PC-3 (cell line): ENCODE measurements at regions not wholly inside any gene's neighbourhood (a gene's known extent, or its start where the extent isn't known, plus 50 kb on each side); places are given as distances from the start of the nearest gene placed in this dataset.

ENCODE experiments used
- ATAC-seq: fragments of 200-7000 bp; cut with Tn5 transposase; 2 replicates; pipeline ENCODE4 v1.9.1; 2020; ENCODE audit warnings: mild to moderate bottlenecking, moderate library complexity
- BruUV-seq: library from RNA; stranded (reverse); fragments of 400-500 nt; replicated peaks from 2 replicates; lab custom pipeline; 2021; lab: Mats Ljungman, UMichigan
- CTCF ChIA-PET: fragments of 300-600 bp; sonication (Branson Sonifier 250); formaldehyde crosslinking; loops from one replicate; lab custom pipeline; 2022; ENCODE audit warnings: antibody characterized with exemption; lab: Charles Lee
- POLR2A ChIA-PET: fragments of 300-600 bp; sonication (Branson Sonifier 250); formaldehyde crosslinking; loops from one replicate; lab custom pipeline; 2022; ENCODE audit warnings: antibody characterized with exemption; ENCODE audit not compliant: unreplicated experiment; lab: Charles Lee
- DNase-seq: peaks from one replicate; pipeline ENCODE4 v3.0.0-alpha.2; 2015
- H2AFZ ChIP-seq: fragments of 300-600 bp; sonication (generic); 2 replicates; pipeline ENCODE4 v1.6.0; 2016; ENCODE audit warnings: antibody characterized with exemption, low read length
- H3F3A ChIP-seq: fragments of 300-600 bp; sonication (generic); one replicate; pipeline ENCODE4 v1.6.0; 2017; ENCODE audit warnings: antibody characterized with exemption, low read length, control low read depth, mild to moderate bottlenecking; ENCODE audit not compliant: unreplicated experiment
- H3K27ac ChIP-seq: fragments of 300-600 bp; sonication (generic); 2 replicates; pipeline ENCODE4 v1.5.1; 2016; ENCODE audit warnings: mild to moderate bottlenecking, low read length
- H3K27me3 ChIP-seq: fragments of 300-600 bp; sonication (generic); 2 replicates; pipeline ENCODE4 v1.6.1; 2016; ENCODE audit warnings: low read length, mixed read lengths
- H3K36me3 ChIP-seq: fragments of 300-600 bp; sonication (generic); 2 replicates; pipeline ENCODE4 v1.6.1; 2016; ENCODE audit warnings: low read depth, mixed run types, low read length, mixed read lengths
- H3K4me1 ChIP-seq: fragments of 300-600 bp; sonication (generic); 2 replicates; pipeline ENCODE4 v1.5.1; 2016; ENCODE audit warnings: low read length; ENCODE audit not compliant: insufficient read depth
- H3K4me2 ChIP-seq: fragments of 300-600 bp; sonication (generic); 2 replicates; pipeline ENCODE4 v1.6.0; 2016; ENCODE audit warnings: low read length
- H3K4me3 ChIP-seq: fragments of 300-600 bp; sonication (generic); 2 replicates; pipeline ENCODE4 v1.5.1; 2016; ENCODE audit warnings: mild to moderate bottlenecking, low read length, mixed read lengths
- H3K79me2 ChIP-seq: fragments of 300-600 bp; sonication (generic); 2 replicates; pipeline ENCODE4 v1.6.1; 2017; ENCODE audit warnings: low read length, mixed read lengths
- H3K9ac ChIP-seq: fragments of 300-600 bp; sonication (generic); 2 replicates; pipeline ENCODE4 v1.6.0; 2016; ENCODE audit warnings: mild to moderate bottlenecking, low read length
- H3K9me2 ChIP-seq: fragments of 300-600 bp; sonication (generic); replicated peaks from 2 replicates; pipeline ENCODE4 v1.6.1; 2016; ENCODE audit warnings: mixed run types, low read length, mixed read lengths
- H3K9me3 ChIP-seq: fragments of 300-600 bp; sonication (generic); 2 replicates; pipeline ENCODE4 v1.6.1; 2016; ENCODE audit warnings: low read length, mixed read lengths
- H4K20me1 ChIP-seq: fragments of 300-600 bp; sonication (generic); 2 replicates; pipeline ENCODE4 v1.6.1; 2016; ENCODE audit warnings: low read length, mixed read lengths
- CTCF ChIP-seq: fragments of 300-600 bp; sonication (generic); conservative IDR thresholded peaks from 2 replicates; pipeline ENCODE4 v1.5.1; 2017; ENCODE audit warnings: antibody characterized with exemption, low read depth, mild to moderate bottlenecking, low read length
- EZH2 ChIP-seq: fragments of 300-600 bp; sonication (generic); IDR thresholded peaks from one replicate; pipeline ENCODE4 v1.6.1; 2017; ENCODE audit warnings: antibody characterized with exemption, mild to moderate bottlenecking, low read length; ENCODE audit not compliant: unreplicated experiment
- EZH2phosphoT487 ChIP-seq: fragments of 300-600 bp; sonication (generic); IDR thresholded peaks from 2 replicates; pipeline ENCODE4 v1.6.1; 2018; ENCODE audit warnings: mild to moderate bottlenecking, antibody characterized with exemption, low read length, borderline replicate concordance
- intact Hi-C: fragments of 100-400 bp; cut with micrococcal nuclease; formaldehyde crosslinking; loops from 2 replicates; pipeline ENCODE4 v1.9.0; 2023

GRCh38 chr14:81594012-81594411 is 60.4 kb upstream of the SEL1L start:
- DNase-seq (no peak), ATAC-seq (no peak)
- H2AFZ ChIP-seq, result no peak overlapping the region
- H4K20me1 ChIP-seq, result no peaks in the 10 kb centered on the region
- no peaks in the 10 kb centered on the region for H3K36me3 ChIP-seq
- no peaks in the 10 kb centered on the region for H3F3A ChIP-seq
- no peaks in the 10 kb centered on the region for H3K79me2 ChIP-seq
- TF ChIP-seq EZH2phosphoT487, result no peak
- TF ChIP-seq EZH2, result no peak
- TF ChIP-seq CTCF, result no peak
- no peak overlapping the region for H3K27ac ChIP-seq
- H3K4me2 ChIP-seq, result no peak overlapping the region
- no peak overlapping the region for H3K9ac ChIP-seq
- no TSS peak for BruUV-seq
- no peaks in the 10 kb centered on the region for H3K9me3 ChIP-seq
- H3K4me3 ChIP-seq, result no peak overlapping the region
- ChIA-PET CTCF (no interaction called here), POLR2A (no interaction called here)
- intact Hi-C loops, result no loop called here
- no peaks in the 10 kb centered on the region for H3K9me2 ChIP-seq
- H3K4me1 ChIP-seq, result no peaks in the 10 kb centered on the region
- peaks cover 23% of the 10 kb centered on the region for H3K27me3 ChIP-seq

GRCh38 chr14:81605660-81606059 is 72.0 kb upstream of the SEL1L start:
- CTCF ChIA-PET, result no interaction called here

More at GRCh38 chr14:81605660-81606059, 72.0 kb upstream of the SEL1L start:
- Histone ChIP-seq H3K4me3 (no peak overlapping the region), H3K4me2 (no peak overlapping the region), H3K9me3 (no peaks in the 10 kb centered on the region), H3K36me3 (no peaks in the 10 kb centered on the region), H3K4me1 (no peaks in the 10 kb centered on the region), H3K27me3 (peaks cover 47% of the 10 kb centered on the region), H3K9me2 (no peaks in the 10 kb centered on the region), H3K79me2 (no peaks in the 10 kb centered on the region), H3K9ac (no peak overlapping the region), H3K27ac (no peak overlapping the region), H4K20me1 (no peaks in the 10 kb centered on the region), H2AFZ (no peak overlapping the region), H3F3A (no peaks in the 10 kb centered on the region)
- TF ChIP-seq EZH2phosphoT487 (no peak), CTCF (no peak), EZH2 (no peak)
- BruUV-seq, result no TSS peak
- no peak for ATAC-seq
- intact Hi-C loops, result no loop called here
- POLR2A ChIA-PET, result no interaction called here
- no peak for DNase-seq
